GM18519 (cell line): ENCODE measurements at regions not wholly inside any gene's neighbourhood (a gene's known extent, or its start where the extent isn't known, plus 50 kb on each side); places are given as distances from the start of the nearest gene placed in this dataset.

Experiments used
- ATAC-seq: cut with Tn5 transposase; IDR thresholded peaks from one replicate; pipeline ENCODE4 v1.9.1; 2021; ENCODE audit warnings: mild to moderate bottlenecking, moderate library complexity; ENCODE audit not compliant: unreplicated experiment, low FRiP score

- no peak for ATAC-seq
Observed at GRCh38 chr4:136599890-136600289, 932.4 kb downstream of the PCDH18 start.

DNA sequence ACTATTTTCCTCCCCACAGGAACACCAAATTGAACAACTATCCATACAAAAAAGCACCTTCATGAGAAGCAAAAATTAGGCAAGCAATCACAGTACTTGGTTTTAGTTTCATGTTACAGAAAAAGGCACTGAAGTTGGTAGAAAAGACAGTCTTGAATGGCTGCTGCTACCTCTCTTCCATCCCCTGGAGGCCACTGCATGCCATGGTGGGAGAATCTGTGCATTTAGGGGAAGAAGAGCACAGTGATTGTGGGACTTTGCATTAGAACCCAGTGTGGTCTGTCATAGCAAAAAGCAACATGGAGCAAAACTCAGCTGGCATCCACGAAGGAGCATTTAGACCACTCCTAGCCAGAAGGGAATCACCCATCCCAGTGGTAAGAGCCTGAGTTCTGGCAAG, 941.9 kb downstream of the PCDH18 start:
- ATAC-seq = no peak

- ATAC-seq = no peak
Observed at GRCh38 chr4:136583567-136583966, 948.7 kb downstream of the PCDH18 start.

DNA sequence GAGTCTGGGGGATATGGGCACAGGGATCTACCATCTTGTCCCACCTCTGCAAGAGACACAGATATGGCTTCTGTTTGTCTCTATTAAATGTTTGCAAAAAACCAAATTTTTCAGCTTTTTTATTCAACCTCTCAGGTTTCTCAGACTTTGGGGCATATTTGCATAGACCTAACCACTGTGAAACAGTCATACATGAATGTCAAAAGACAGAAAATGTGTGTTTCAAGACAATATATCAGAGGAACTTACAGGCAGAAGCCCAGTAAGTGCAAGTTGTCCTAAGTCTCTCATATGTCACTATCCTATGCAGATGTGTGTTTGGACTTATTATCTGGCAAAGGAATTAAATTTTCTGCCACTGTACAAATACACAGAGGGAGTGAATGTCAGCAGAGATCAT, 951.2 kb downstream of the PCDH18 start:
- no peak for ATAC-seq

- no peak for ATAC-seq
Observed at GRCh38 chr4:136575146-136575545, 957.1 kb downstream of the PCDH18 start.

- ATAC-seq = no peak
Observed at GRCh38 chr4:136573460-136573859, 958.8 kb downstream of the PCDH18 start.

GRCh38 chr4:136571315-136571714, 961.0 kb downstream of the PCDH18 start:
- no peak for ATAC-seq

DNA sequence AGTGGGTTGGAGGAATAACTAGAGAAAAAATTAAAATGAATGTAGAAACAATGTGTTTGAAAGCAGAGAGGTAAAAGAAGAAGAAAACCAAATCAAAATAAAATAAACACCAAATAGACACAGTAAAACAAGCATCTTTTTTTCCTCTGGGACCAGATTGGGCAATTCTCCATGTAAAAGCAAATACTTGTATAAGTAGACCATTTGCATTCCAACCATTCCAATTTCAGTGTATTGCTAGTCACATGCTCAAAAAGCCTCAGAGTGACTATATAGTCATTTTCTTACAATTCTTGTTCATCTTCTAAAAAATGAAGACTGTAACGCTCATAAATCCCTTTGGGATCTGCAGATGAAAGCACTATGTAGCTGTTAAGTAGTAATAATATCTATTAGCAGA, 969.5 kb downstream of the PCDH18 start:
- no peak for ATAC-seq

- no peak for ATAC-seq
Observed at GRCh38 chr4:136558940-136559494, 973.3 kb downstream of the PCDH18 start.

DNA sequence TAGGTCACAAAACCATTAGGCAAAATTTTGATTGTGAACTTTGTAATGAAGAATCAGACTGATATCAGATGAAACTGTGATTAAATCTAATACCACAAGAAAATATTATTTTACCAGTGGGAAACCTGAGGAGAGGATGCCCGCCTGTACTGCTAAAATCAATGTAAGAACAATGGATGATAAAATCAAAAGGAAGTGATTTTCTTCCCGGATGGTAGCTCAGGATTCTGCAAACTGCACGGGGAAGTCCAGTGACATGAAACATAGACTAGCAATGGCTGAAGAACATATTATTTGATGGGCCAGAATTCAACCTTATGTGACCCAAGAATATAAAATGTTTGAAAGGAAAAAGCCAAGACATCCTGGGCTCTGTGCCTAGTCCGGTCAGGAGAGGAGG, 974.9 kb downstream of the PCDH18 start:
- ATAC-seq = no peak

DNA sequence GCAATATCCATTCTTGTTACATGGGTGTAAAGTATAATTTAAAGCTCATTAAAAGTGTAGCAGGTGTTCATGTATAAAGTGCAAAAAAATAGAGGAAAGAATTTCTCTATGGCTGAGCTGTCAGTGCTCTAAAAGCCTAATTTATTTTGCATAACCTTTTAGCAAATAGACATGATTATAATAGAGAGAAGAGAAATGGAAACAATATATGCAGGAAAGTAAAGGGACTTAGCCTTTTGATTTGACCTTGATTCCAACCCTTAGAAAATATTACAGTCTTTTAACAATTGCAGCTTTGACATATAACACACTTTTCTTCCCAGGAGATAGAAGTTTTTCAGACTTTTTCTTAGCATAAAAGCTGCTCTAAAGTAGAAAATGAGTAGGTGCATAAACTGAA, 978.3 kb downstream of the PCDH18 start:
- ATAC-seq = no peak

DNA sequence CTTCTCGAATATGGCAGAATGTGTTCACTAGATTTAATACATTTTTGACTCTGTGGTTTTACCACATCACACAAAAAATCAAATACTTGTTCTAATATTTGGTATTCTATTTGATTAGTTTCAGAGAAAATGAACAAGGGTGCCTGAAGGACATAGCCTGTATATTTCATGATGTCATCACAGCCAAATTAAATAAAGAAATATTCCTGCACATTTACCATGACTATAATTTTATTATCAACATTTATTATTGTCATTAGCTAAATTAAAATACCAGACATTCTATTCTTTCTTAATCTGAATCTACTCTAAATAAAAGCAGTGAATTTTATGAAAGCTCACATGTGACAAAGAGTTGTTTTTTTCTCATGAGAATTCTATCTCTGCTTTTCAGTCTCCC, 980.5 kb downstream of the PCDH18 start:
- ATAC-seq = no peak

DNA sequence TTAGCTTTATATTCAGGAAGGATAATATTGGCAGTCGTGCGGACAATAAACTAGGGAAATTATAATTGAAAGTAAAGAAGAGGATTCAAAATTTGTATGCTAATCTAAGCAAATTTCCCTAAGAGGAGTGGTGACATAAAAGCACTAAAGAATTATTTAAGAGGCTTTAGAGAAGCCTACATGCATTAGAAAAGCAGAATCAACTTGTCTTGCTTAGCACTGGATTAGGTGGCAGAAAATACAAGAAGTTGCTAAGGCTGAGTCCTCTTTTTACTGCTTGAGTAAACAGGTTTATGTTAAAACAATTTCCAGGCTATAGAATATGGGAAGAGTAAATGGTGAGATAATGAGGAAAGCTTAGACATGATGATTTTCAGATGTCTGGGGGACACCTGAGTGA, 991.5 kb downstream of the PCDH18 start:
- ATAC-seq = no peak

GRCh38 chr4:136528131-136528530, 1004.2 kb downstream of the PCDH18 start:
- no peak for ATAC-seq

- ATAC-seq = no peak
Observed at GRCh38 chr4:136526517-136526916, 1005.8 kb downstream of the PCDH18 start.

DNA sequence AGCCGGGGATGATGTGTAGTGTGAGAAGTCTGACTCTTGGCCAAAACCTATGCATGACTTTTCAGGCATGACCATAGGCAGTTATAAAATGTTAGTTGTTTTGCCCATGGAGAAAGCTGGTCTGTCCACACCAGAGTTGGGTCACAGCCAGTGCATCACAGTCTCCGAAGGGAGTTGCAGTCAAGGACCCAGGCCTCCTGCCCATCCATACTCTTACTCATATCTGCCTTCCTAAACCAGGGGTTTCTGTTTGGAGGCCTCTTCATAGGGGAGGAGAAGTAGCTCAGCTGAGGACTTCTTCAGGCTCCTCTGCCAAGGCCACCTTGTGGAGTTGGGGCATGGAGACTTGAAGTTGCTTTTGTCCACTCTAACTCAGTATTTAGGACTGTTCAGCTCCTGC, 1008.3 kb downstream of the PCDH18 start:
- no peak for ATAC-seq

- ATAC-seq = no peak
Observed at GRCh38 chr4:136516371-136516770, 1015.9 kb downstream of the PCDH18 start.

DNA sequence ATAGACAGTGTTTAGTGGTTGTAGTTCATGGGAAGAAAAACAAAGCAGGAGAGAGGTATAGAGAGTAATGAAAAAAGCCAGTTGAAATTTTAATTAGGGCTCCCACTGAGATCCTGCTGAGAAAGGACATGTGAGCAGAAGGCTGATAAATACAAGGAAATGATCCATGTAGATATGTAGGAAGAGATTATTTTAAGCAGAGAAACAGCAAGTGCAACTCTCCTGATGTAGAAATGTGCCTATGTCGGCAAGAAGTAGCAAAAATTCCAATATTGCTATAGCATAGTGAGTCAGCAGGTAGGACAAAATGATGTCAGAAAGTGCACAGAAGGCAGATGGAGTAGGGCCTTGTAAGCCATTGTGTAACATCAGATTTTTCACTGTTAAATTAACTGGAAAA, 1027.3 kb downstream of the PCDH18 start:
- ATAC-seq = no peak

DNA sequence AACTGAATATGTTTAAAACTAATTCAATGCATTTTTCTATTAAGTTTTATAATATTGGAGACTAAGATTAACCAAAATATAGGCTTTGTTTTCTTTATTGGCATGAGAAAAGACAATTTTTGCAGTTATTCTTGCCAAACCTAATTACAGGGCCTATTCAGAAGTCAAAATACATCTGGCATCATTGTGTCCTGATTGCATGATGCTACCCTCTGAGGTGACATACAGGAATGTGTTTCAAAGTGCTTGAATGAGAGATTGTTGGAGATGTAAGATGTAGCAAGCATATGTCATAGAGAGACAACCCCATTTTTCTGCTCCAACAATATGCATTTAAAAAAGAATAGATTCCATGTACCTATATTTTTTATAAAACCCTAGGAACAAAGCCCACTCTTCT, 1036.4 kb downstream of the PCDH18 start:
- no peak for ATAC-seq

GRCh38 chr4:136495076-136495475, 1037.2 kb downstream of the PCDH18 start:
- no peak for ATAC-seq

DNA sequence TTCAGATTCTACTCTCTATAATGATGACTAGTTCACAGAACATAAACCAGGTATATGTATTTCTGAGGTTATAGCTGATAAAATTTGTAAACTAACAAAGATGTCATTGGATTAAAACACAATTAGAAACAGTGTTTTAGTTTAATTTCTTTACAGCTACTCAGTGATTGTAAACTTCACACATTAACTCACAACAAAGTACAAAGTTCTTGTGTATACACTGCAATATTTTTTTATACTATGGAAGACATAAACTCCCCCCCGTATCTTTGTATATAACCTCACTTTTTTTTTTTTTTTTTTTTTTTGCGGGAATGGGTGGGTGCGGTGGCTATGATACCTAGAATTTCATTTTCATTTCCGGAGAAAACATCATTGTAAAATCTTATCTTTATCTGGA, 1043.2 kb downstream of the PCDH18 start:
- ATAC-seq = no peak

DNA sequence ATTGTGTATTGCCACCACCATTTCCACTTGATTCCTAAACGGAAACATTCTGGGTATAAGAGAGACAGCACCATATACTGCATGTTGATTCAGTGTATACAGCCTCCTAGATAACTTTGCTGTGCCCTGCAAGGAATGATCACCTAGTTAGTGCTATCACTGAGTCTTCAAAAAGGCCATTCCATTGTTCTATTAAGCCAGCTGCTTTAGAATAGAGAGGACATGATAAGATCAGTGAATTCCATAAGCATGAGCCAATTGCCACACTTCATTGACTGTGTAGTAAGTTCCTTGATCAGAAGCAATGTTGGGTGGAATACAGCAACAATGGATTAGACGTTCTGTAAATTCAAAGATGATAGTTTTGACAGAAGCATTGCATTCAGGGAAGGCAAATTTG, 1047.3 kb downstream of the PCDH18 start:
- ATAC-seq = no peak

DNA sequence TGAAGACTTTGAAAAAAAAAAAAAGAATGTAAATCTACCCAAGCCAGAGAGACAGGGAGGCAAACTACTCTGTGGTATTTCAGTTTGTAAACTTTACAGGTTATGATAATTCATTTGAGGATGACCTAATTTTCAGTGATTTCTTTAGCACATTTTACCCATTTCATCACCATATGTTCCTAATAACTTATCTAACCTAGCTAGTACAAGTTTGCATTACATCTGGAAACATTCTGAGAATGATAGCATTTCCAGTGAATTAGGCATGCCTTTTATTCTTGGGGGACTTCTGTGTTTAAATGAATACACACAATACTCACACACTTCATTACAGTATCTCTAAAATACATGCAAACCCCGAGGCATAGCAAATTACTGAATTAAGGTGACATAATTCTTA, 1055.5 kb downstream of the PCDH18 start:
- ATAC-seq = no peak
